ENCODE measurements at regions not wholly inside any gene's neighbourhood (a gene's known extent, or its start where the extent isn't known, plus 50 kb on each side); places are given as distances from the start of the nearest gene placed in this dataset.

- no peaks in the 10 kb centered on the region for H3K27me3 ChIP-seq
- no peaks in the 10 kb centered on the region for H3K36me3 ChIP-seq
- no peak overlapping the region for H3K4me3 ChIP-seq (ENCODE audit: low read depth in 1 of 2, low read length in 1 of 2)
- H3K27ac ChIP-seq, result no peak overlapping the region
- no peaks in the 10 kb centered on the region for H3K9me3 ChIP-seq
- TF ChIP-seq CTCF (IDR thresholded peaks at IDR 0.05), result no peak
- H3K4me1 ChIP-seq (ENCODE audit: control insufficient read depth in 1 of 2, insufficient read depth in 1 of 2, low read depth in 1 of 2, low read length in 1 of 2), result no peaks in the 10 kb centered on the region
These were observed 146.4 kb downstream of the BMP4 start for GRCh38 chr14:53810221-53810620.

- no peak for TF ChIP-seq CTCF (IDR thresholded peaks at IDR 0.05)
- H3K36me3 ChIP-seq, result no peaks in the 10 kb centered on the region
- no peaks in the 10 kb centered on the region for H3K4me1 ChIP-seq (ENCODE audit: control insufficient read depth in 1 of 2, insufficient read depth in 1 of 2, low read depth in 1 of 2, low read length in 1 of 2)
- H3K4me3 ChIP-seq (ENCODE audit: low read depth in 1 of 2, low read length in 1 of 2), result no peak overlapping the region
- no peaks in the 10 kb centered on the region for H3K9me3 ChIP-seq
- H3K27me3 ChIP-seq, result no peaks in the 10 kb centered on the region
- no peak overlapping the region for H3K27ac ChIP-seq
These were observed 148.6 kb downstream of the BMP4 start for GRCh38 chr14:53808042-53808441.

GRCh38 chr14:53807542-53807941 is 149.1 kb downstream of the BMP4 start:
- no peak for TF ChIP-seq CTCF (IDR thresholded peaks at IDR 0.05)
- H3K4me1 ChIP-seq (ENCODE audit: control insufficient read depth in 1 of 2, insufficient read depth in 1 of 2, low read depth in 1 of 2, low read length in 1 of 2), result no peaks in the 10 kb centered on the region
- H3K27me3 ChIP-seq, result no peaks in the 10 kb centered on the region
- H3K4me3 ChIP-seq (ENCODE audit: low read depth in 1 of 2, low read length in 1 of 2), result no peak overlapping the region
- H3K27ac ChIP-seq, result no peak overlapping the region
- no peaks in the 10 kb centered on the region for H3K9me3 ChIP-seq
- H3K36me3 ChIP-seq, result no peaks in the 10 kb centered on the region

GRCh38 chr14:53807108-53807507 is 149.5 kb downstream of the BMP4 start:
- Histone ChIP-seq H3K27ac (no peak overlapping the region), H3K4me3 (ENCODE audit: low read depth in 1 of 2, low read length in 1 of 2) (no peak overlapping the region), H3K4me1 (ENCODE audit: control insufficient read depth in 1 of 2, insufficient read depth in 1 of 2, low read depth in 1 of 2, low read length in 1 of 2) (no peaks in the 10 kb centered on the region), H3K27me3 (no peaks in the 10 kb centered on the region), H3K9me3 (no peaks in the 10 kb centered on the region), H3K36me3 (no peaks in the 10 kb centered on the region)
- TF ChIP-seq CTCF (IDR thresholded peaks at IDR 0.05), result no peak

GRCh38 chr14:53796734-53797133 is 159.9 kb downstream of the BMP4 start:
- Histone ChIP-seq H3K9me3 (no peaks in the 10 kb centered on the region), H3K36me3 (no peaks in the 10 kb centered on the region), H3K27ac (no peak overlapping the region), H3K27me3 (no peaks in the 10 kb centered on the region), H3K4me1 (ENCODE audit: control insufficient read depth in 1 of 2, insufficient read depth in 1 of 2, low read depth in 1 of 2, low read length in 1 of 2) (no peaks in the 10 kb centered on the region), H3K4me3 (ENCODE audit: low read depth in 1 of 2, low read length in 1 of 2) (no peak overlapping the region)
- no peak for TF ChIP-seq CTCF (IDR thresholded peaks at IDR 0.05)

Data from neutrophil (primary cell).